HEK293 (cell line): ENCODE measurements at regions not wholly inside any gene's neighbourhood (a gene's known extent, or its start where the extent isn't known, plus 50 kb on each side); places are given as distances from the start of the nearest gene placed in this dataset.

Experiments
- CTCF ChIA-PET: fragments of 350-600 bp; formaldehyde crosslinking; extraction: SDS; loops from one replicate; lab custom pipeline; 2021; ENCODE audit warnings: antibody characterized with exemption; lab: Yijun Ruan, JAX
- POLR2A ChIA-PET: fragments of 300-600 bp; formaldehyde crosslinking; extraction: SDS; loops from one replicate; lab custom pipeline; 2020; ENCODE audit warnings: antibody characterized with exemption, inconsistent platforms; lab: Yijun Ruan, JAX
- H3K27ac ChIP-seq: fragments of 200-500 bp; sonication (Bioruptor generic); 2 replicates; pipeline ENCODE4 v1.5.1; 2014; ENCODE audit warnings: low read depth, low read length, control low read depth, inconsistent platforms; ENCODE audit errors: extremely low read depth
- H3K36me3 ChIP-seq, 2 experiments: fragments of 200-500 bp in 1 of 2; sonication (Bioruptor generic) in 1 of 2; 1 replicate in 1 of 2; 2 replicates in 1 of 2; pipeline ENCODE4 v1.5.1; 2014 to 2017; ENCODE audit warnings: inconsistent platforms in 2 of 2, low read length in 2 of 2; ENCODE audit not compliant: control insufficient read depth in 2 of 2, insufficient read depth in 1 of 2
- H3K4me1 ChIP-seq: fragments of 200-500 bp; sonication (Bioruptor generic); 2 replicates; pipeline ENCODE4 v1.5.1; 2014; ENCODE audit warnings: mild to moderate bottlenecking, low read length, inconsistent platforms; ENCODE audit not compliant: control insufficient read depth, insufficient read depth
- H3K4me3 ChIP-seq: 2 replicates; pipeline ENCODE4 v1.5.1; 2011; ENCODE audit warnings: low read depth, mild to moderate bottlenecking, control low read depth, low read length, moderate library complexity
- H3K9me3 ChIP-seq: fragments of 200-500 bp; sonication (Bioruptor generic); 2 replicates; pipeline ENCODE4 v1.5.1; 2014; ENCODE audit warnings: low read depth, low read length, inconsistent platforms; ENCODE audit not compliant: control insufficient read depth, insufficient read depth
- EGR2 ChIP-seq: fragments of 450-650 bp; formaldehyde crosslinking; IDR thresholded peaks from 2 replicates; pipeline ENCODE4 v1.5.1; 2016; ENCODE audit warnings: low read depth, missing biosample characterization, missing genetic modification characterization
- REST ChIP-seq: fragments of 450-650 bp; formaldehyde crosslinking; IDR thresholded peaks from 2 replicates; pipeline ENCODE4 v1.5.1; 2016; ENCODE audit warnings: missing biosample characterization, missing genetic modification characterization
- SP2 ChIP-seq: fragments of 450-650 bp; formaldehyde crosslinking; IDR thresholded peaks from 2 replicates; pipeline ENCODE4 v1.5.1; 2016; ENCODE audit warnings: missing biosample characterization, missing genetic modification characterization
- WT1 ChIP-seq: fragments of 450-650 bp; formaldehyde crosslinking; IDR thresholded peaks from 2 replicates; pipeline ENCODE4 v1.5.1; 2016; ENCODE audit warnings: missing biosample characterization, missing genetic modification characterization
- ZFP37 ChIP-seq: fragments of 450-650 bp; formaldehyde crosslinking; IDR thresholded peaks from 2 replicates; pipeline ENCODE4 v1.5.1; 2016; ENCODE audit warnings: missing biosample characterization, missing genetic modification characterization
- ZNF132 ChIP-seq: fragments of 450-650 bp; formaldehyde crosslinking; IDR thresholded peaks from 2 replicates; pipeline ENCODE4 v1.5.1; 2017; ENCODE audit warnings: missing biosample characterization, missing genetic modification characterization, borderline replicate concordance
- ZNF23 ChIP-seq: fragments of 450-650 bp; formaldehyde crosslinking; IDR thresholded peaks from 2 replicates; pipeline ENCODE4 v1.5.1; 2016; ENCODE audit warnings: missing biosample characterization, missing genetic modification characterization, borderline replicate concordance
- ZNF274 ChIP-seq, 2 experiments: fragments of 200-500 bp in 1 of 2; fragments of 450-650 bp in 1 of 2; sonication (Bioruptor generic) in 1 of 2; formaldehyde crosslinking in 1 of 2; IDR thresholded peaks; 2 replicates each; pipeline versions ENCODE4 v1.5.1 to v1.6.1; 2014 to 2016; ENCODE audit warnings: borderline replicate concordance in 1 of 2, inconsistent platforms in 1 of 2, low read length in 1 of 2, missing biosample characterization in 1 of 2, missing genetic modification characterization in 1 of 2
- ZNF280D ChIP-seq: fragments of 450-650 bp; formaldehyde crosslinking; IDR thresholded peaks from 2 replicates; pipeline ENCODE4 v1.5.1; 2016; ENCODE audit warnings: missing biosample characterization, missing genetic modification characterization
- ZNF404 ChIP-seq: fragments of 450-650 bp; formaldehyde crosslinking; IDR thresholded peaks from 2 replicates; pipeline ENCODE4 v1.5.1; 2017; ENCODE audit warnings: missing biosample characterization, missing genetic modification characterization
- ZNF510 ChIP-seq: fragments of 450-650 bp; formaldehyde crosslinking; IDR thresholded peaks from 2 replicates; pipeline ENCODE4 v1.5.1; 2018; ENCODE audit warnings: mild to moderate bottlenecking, missing genetic modification characterization, missing biosample characterization; ENCODE audit not compliant: insufficient replicate concordance
- ZNF518A ChIP-seq: fragments of 450-650 bp; formaldehyde crosslinking; conservative IDR thresholded peaks from 2 replicates; pipeline ENCODE4 v1.5.1; 2016; ENCODE audit warnings: low read depth, missing biosample characterization, missing genetic modification characterization
- ZNF624 ChIP-seq: fragments of 450-650 bp; formaldehyde crosslinking; IDR thresholded peaks from 2 replicates; pipeline ENCODE4 v1.5.1; 2017; ENCODE audit warnings: missing biosample characterization, missing genetic modification characterization
- ZNF670 ChIP-seq: fragments of 450-650 bp; formaldehyde crosslinking; IDR thresholded peaks from 2 replicates; pipeline ENCODE4 v1.5.1; 2016; ENCODE audit warnings: missing biosample characterization, missing genetic modification characterization, low read depth

GRCh38 chr2:57959390-57959789 is 87.2 kb upstream of the VRK2 start:
- Histone ChIP-seq H3K27ac (no peak overlapping the region), H3K9me3 (no peaks in the 10 kb centered on the region), H3K4me1 (no peaks in the 10 kb centered on the region), H3K4me3 (no peak overlapping the region), H3K36me3 (no peaks in the 10 kb centered on the region)
- TF ChIP-seq ZNF510 (tag by site-specific recombination) (no peak), ZNF518A (no peak), SP2 (tag by site-specific recombination) (no peak), REST (no peak), EGR2 (tag by site-specific recombination) (no peak), ZNF23 (tag by site-specific recombination) (no peak), ZNF280D (tag by site-specific recombination) (no peak), ZNF132 (tag by site-specific recombination) (no peak), ZNF624 (no peak), WT1 (tag by site-specific recombination) (no peak), ZNF404 (tag by site-specific recombination) (no peak), ZNF274 (IDR thresholded peaks at IDR 0.05; ENCODE audit: low read length) (no peak), ZNF274 (tag by site-specific recombination; IDR thresholded peaks at IDR 0.05; ENCODE audit: borderline replicate concordance) (no peak), ZNF670 (tag by site-specific recombination) (no peak), ZFP37 (no peak)
- ChIA-PET POLR2A (no interaction called here), CTCF (no interaction called here)
